ENCODE measurements at regions not wholly inside any gene's neighbourhood (a gene's known extent, or its start where the extent isn't known, plus 50 kb on each side); places are given as distances from the start of the nearest gene placed in this dataset.
"Not testable (repeated sequence)": the region's sequence is repeated elsewhere in the genome, so short reads cannot be mapped to it uniquely, and the experiment has no call there.

- no peak for DNase-seq (ENCODE audit: low spot score)
These were observed 141.8 kb downstream of the SIM1 start for GRCh38 chr6:100322886-100323285.

- DNase-seq (ENCODE audit: low spot score): no peak
These were observed 144.0 kb downstream of the SIM1 start for GRCh38 chr6:100320686-100321085.

DNA sequence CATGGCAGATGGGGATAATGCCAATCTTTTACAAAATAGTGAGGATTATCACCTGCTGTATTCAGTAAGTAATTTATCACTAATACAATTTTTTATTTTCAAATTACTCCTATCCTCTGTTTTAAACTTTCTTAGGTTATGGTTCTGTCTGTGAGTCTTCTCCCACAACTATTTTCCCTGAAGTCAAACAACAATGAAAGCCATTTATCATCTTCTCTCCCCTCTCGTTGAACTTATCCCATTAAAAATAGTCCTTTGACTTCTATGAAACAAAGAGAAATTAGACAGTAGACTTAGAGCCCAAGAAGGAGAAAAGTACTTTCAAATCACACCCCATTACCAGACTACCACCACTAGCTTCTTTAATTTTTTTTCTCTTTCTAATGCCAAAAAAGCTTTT, 147.7 kb downstream of the SIM1 start:
- no peak for DNase-seq (ENCODE audit: low spot score)

GRCh38 chr6:100314186-100314585, 150.5 kb downstream of the SIM1 start:
- no peak for DNase-seq (ENCODE audit: low spot score)

- DNase-seq (ENCODE audit: low spot score): no peak
These were observed 152.9 kb downstream of the SIM1 start for GRCh38 chr6:100311707-100312251.

GRCh38 chr6:100309174-100309573, 155.5 kb downstream of the SIM1 start:
- DNase-seq (ENCODE audit: low spot score): no peak

GRCh38 chr6:100307561-100307960, 157.2 kb downstream of the SIM1 start:
- DNase-seq (ENCODE audit: low spot score): no peak

GRCh38 chr6:100305209-100305869, 159.4 kb downstream of the SIM1 start:
- no peak for DNase-seq (ENCODE audit: low spot score)

DNA sequence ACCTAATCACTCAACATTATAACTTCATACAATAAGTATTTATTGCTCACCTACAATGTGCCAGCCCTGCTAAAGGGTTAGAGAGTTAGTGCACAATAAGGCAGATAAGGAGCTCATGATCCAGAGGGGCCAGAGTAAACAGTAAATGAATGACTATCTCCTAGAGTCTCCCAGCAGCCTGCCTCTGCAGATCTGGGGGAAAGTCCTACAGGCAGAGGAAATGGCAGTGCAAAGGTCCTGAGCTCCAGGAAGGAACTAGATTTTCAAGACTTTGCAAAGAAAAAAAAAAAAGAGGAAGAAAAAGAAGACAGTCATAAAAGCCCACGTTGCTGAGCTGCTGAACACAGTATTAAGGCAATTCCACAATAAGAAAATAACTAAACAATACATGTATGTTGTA, 160.1 kb downstream of the SIM1 start:
- DNase-seq (ENCODE audit: low spot score): no peak

DNA sequence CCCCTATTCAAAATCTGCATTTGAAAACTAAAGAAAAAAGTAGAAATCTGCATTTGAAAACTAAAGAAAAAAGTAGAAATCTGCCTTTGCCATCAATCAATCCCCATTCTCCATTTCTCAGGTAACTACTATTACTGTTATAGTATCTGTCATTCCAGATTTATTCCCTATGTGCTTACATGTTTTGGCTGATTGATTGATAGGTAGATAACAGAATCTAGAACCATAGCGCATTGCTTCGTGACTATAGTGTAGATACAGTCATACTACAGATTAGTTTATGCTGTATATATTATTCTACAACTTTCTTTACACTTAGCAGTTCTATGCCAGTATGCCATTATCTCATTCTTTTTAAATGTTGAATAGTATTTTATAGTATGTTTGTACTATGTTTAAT, 163.0 kb downstream of the SIM1 start:
- DNase-seq (ENCODE audit: low spot score): no peak

GRCh38 chr6:100300221-100300736, 164.4 kb downstream of the SIM1 start:
- DNase-seq (ENCODE audit: low spot score): no peak

GRCh38 chr6:100296810-100297544, 167.7 kb downstream of the SIM1 start:
- no peak for DNase-seq (ENCODE audit: low spot score)

GRCh38 chr6:100295172-100295571, 169.5 kb downstream of the SIM1 start:
- DNase-seq (ENCODE audit: low spot score): not testable (repeated sequence)

DNA sequence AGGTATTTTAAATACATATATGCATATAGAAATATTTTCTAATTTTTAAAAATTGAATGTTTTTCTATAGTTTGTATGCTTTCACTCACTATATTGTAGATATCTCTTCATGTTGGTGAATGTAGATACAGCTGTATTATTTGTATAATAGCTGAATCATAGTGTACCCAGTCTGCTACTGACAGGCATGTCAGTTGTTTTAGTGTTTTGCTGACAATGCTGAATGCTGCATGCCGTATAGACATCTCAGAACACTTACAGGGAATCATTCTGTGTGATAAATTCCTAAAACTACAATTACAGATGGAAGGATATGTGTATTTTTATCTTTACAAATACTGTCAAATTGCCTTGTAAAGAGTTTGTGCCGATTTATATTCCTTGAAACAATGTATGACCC, 175.4 kb downstream of the SIM1 start:
- DNase-seq (ENCODE audit: low spot score): no peak

DNA sequence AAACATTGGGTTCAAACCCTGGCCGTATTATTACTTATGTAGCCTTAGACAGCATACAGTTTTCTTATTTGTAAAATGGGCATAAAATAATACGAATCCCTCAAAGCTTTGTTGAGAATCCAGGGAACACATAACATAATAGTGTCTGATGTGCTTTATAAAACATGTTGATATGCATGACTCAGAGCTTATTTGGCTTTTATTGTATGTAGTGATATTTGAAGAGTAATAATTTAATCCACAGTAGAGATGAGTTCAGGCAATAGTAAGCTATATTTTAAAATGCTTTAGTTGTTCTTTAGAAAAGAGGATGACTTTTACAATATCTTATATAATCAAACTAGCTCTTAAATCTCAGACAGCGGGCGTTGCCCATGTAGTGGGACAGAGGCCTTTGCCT, 176.4 kb downstream of the SIM1 start:
- no peak for DNase-seq (ENCODE audit: low spot score)

DNA sequence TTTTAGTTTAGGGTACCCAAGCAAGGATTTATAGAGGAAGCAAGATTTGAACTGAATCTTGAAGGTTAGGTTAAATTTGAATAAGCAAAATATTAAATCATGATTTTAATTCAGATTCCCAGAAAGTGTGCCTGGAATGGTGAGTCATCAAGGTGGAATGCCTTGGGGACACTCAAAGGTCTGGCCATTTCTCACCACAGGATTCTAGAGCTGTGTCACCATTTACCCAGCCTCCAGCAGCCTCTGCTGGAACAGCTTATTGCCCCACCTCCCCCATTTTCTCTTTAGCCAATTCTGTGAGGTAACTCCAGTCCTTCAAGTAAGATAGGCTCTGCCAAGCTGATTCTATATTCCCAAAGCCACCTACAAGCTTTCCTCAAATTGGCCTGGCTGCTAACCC, 181.4 kb downstream of the SIM1 start:
- DNase-seq (ENCODE audit: low spot score): no peak

- DNase-seq (ENCODE audit: low spot score): no peak
These were observed 183.2 kb downstream of the SIM1 start for GRCh38 chr6:100281471-100281901.

GRCh38 chr6:100276311-100277057, 188.2 kb downstream of the SIM1 start:
- DNase-seq (ENCODE audit: low spot score): no peak

DNA sequence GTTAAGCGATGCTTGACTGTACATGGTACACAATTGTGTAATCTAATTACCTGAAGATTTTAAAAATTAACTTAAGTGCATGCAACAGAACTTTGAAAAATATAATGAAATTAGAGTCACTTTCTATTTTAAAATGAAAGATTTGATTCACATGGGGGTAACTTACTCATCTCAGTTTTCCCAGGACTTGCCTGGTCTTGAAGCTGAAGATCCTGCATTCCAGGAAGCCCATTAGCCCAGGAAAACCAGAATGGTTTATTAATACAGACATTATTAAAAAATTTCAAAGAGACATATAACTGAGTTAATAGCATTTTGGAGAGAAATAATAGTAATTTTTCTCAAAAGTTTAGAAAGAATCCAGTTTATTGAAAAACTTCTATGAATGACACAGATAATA, 190.6 kb downstream of the SIM1 start:
- DNase-seq (ENCODE audit: low spot score): no peak

DNA sequence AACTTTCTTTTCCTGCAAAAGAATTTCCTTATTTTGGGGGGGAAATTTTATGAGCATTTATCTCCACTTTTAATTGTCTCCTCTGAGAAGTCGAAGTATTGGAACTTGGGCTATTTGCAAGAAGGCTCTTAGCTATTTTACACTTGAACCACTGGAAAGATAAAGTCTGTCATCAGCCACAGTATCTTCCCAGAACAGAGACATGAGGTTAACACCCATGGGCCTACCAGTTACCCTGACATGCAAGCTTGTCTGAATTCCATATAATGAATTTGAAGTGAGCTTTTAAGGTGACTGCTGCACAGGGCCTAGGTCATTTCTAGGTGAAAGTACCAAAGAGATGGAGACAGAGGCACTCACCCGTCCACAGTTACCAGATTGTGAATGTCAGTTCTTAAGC, 193.1 kb downstream of the SIM1 start:
- DNase-seq (ENCODE audit: low spot score): no peak

DNA sequence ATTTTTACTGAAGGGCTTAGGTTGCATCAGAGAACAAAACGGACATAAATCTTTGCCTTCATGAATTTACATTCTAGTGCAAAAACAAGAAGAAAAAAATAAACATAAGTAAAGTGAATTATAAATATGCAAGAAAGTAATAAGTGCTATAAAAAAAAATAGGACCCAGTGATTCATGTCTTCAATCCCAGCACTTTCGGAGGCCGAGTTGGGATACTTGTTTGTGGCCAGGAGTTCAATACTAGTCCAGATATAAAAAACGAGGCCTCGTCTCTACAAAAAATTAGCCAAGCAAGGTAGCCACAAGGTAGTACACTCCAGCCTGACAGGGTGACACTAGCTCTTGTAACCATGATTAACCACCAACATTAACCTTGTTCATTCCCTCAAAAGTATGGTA, 193.5 kb downstream of the SIM1 start:
- DNase-seq (ENCODE audit: low spot score): no peak

DNA sequence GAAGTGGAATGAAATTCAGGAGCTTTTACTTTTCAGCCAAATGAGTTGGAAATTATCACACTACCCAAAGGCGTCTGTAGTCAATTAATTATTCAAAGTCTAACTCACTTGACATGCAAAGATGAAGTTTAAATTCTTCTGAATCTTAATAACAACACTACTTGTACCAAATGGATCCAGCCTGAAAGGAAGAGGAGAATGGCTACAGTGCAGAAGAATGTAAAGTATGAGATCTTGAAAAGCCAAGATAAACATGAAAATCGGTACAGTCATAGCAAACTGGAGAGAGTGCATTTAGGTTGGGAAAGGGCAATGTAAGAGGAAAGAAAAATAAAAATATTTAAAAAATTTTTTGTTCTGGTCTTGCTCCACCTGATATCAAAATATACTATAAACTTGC, 195.5 kb downstream of the SIM1 start:
- DNase-seq (ENCODE audit: low spot score): no peak

DNA sequence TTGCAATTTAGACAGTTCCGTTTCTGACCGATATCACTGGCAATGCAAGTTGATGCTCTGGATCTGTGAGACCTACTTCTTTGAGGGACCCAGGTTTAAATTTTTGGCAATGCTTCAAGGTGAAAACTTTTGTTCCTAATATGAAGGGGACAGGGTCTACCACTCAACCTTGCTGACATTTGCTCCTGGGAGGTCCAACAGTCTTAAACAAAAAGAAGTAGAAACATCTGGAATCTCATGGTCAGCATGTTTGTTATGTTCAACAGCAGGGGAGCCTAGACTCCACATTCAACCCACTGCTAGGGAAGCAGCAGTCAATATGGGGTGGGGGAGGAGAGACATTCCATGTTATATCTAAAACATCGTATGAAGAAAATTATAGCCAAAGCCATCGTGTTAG, 196.4 kb downstream of the SIM1 start:
- no peak for DNase-seq (ENCODE audit: low spot score)

All from left forelimb (tissue), 1 donor.